GM12878 (cell line): ENCODE measurements at regions not wholly inside any gene's neighbourhood (a gene's known extent, or its start where the extent isn't known, plus 50 kb on each side); places are given as distances from the start of the nearest gene placed in this dataset.

Experiments used
- CEBPZ ChIP-seq: fragments of 150-350 bp; IDR thresholded peaks from 2 replicates; pipeline ENCODE4 v1.6.1; 2016; ENCODE audit warnings: low read depth, low read length
- IRF3 ChIP-seq: fragments of 450-650 bp; IDR thresholded peaks from 2 replicates; pipeline ENCODE4 v1.6.1; 2014; ENCODE audit warnings: mild to moderate bottlenecking
- REST ChIP-seq: IDR thresholded peaks from 2 replicates; pipeline ENCODE4 v1.6.1; 2012; ENCODE audit warnings: mild to moderate bottlenecking, low read depth, low read length

GRCh38 chr7:131231381-131232220 is 96.1 kb upstream of the MKLN1 start (continued):
- TF ChIP-seq IRF3: no peak
- TF ChIP-seq REST: no peak
- TF ChIP-seq CEBPZ: no peak
